Ishikawa (cell line): ENCODE measurements at regions not wholly inside any gene's neighbourhood (a gene's known extent, or its start where the extent isn't known, plus 50 kb on each side); places are given as distances from the start of the nearest gene placed in this dataset.

ENCODE experiments used
- RAD21 ChIP-seq: IDR thresholded peaks from 2 replicates; pipeline ENCODE4 v1.6.1; 2012; ENCODE audit warnings: low read depth
- TCF12 ChIP-seq: IDR thresholded peaks from 2 replicates; pipeline ENCODE4 v1.6.1; 2012; ENCODE audit warnings: low read depth
- TEAD4 ChIP-seq: IDR thresholded peaks from 2 replicates; pipeline ENCODE4 v1.6.1; 2012
- YY1 ChIP-seq: IDR thresholded peaks from 2 replicates; pipeline ENCODE4 v1.6.1; 2012; ENCODE audit warnings: low read depth

DNA sequence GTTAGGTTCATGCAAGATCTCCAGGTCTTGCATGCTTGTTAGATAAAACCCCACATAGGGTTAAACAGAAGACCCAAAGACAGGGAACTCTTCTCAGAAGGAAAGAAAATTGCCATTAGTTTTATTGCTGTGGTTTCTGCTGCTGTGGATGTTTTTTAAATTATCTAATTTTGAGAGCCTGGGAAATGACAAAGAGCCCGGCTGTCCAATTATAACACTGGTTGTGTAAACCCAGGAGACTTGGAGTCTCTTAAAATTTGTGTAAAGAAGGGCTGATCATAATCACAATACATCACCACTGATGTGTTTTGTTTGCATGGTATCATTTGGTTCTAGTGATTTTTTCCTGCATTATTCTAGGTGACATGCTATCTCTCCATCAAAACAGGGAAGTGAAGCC is 246.5 kb upstream of the MYO3A start:
- no peak for TF ChIP-seq YY1
- TF ChIP-seq RAD21, result no peak
- TF ChIP-seq TCF12, result no peak
- no peak for TF ChIP-seq TEAD4
